ENCODE measurements at regions not wholly inside any gene's neighbourhood (a gene's known extent, or its start where the extent isn't known, plus 50 kb on each side); places are given as distances from the start of the nearest gene placed in this dataset.

GRCh38 chr3:30075514-30075913, 530.9 kb upstream of the TGFBR2 start:
- TF ChIP-seq POLR2A (IDR thresholded peaks at IDR 0.05) (no peak), CTCF (IDR thresholded peaks at IDR 0.05) (no peak)
